ENCODE measurements at regions not wholly inside any gene's neighbourhood (a gene's known extent, or its start where the extent isn't known, plus 50 kb on each side); places are given as distances from the start of the nearest gene placed in this dataset.
"Not testable (repeated sequence)": the region's sequence is repeated elsewhere in the genome, so short reads cannot be mapped to it uniquely, and the experiment has no call there.

GRCh38 chr12:124646385-124647230, 79.2 kb upstream of the NCOR2 start:
- no peak overlapping the region for H2AFZ ChIP-seq (ENCODE audit: low read depth, low read length)
- DNase-seq (no peak), ATAC-seq (ENCODE audit: insufficient read depth, low read depth) (no peak)
- peaks cover 15% of the 10 kb centered on the region for H3K9me3 ChIP-seq (ENCODE audit: insufficient read depth, low read length, severe bottlenecking)
- H3K79me2 ChIP-seq (ENCODE audit: insufficient read depth, low read length): no peaks in the 10 kb centered on the region
- no peak overlapping the region for H3K9ac ChIP-seq (ENCODE audit: low read depth, low read length)
- no peaks in the 10 kb centered on the region for H4K20me1 ChIP-seq (ENCODE audit: insufficient read depth, low read length)
- TF ChIP-seq, protein P1, sequence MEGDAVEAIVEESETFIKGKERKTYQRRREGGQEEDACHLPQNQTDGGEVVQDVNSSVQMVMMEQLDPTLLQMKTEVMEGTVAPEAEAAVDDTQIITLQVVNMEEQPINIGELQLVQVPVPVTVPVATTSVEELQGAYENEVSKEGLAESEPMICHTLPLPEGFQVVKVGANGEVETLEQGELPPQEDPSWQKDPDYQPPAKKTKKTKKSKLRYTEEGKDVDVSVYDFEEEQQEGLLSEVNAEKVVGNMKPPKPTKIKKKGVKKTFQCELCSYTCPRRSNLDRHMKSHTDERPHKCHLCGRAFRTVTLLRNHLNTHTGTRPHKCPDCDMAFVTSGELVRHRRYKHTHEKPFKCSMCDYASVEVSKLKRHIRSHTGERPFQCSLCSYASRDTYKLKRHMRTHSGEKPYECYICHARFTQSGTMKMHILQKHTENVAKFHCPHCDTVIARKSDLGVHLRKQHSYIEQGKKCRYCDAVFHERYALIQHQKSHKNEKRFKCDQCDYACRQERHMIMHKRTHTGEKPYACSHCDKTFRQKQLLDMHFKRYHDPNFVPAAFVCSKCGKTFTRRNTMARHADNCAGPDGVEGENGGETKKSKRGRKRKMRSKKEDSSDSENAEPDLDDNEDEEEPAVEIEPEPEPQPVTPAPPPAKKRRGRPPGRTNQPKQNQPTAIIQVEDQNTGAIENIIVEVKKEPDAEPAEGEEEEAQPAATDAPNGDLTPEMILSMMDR (IDR thresholded peaks at IDR 0.05; ENCODE audit: borderline replicate concordance, extremely low read depth, low read length, poor library complexity, severe bottlenecking): no peak
- TF ChIP-seq EZH2 (IDR thresholded peaks at IDR 0.05; ENCODE audit: borderline replicate concordance, low read depth, low read length, severe bottlenecking): no peak
- H3K4me2 ChIP-seq (ENCODE audit: insufficient read depth, low read length): no peak overlapping the region
- H3K4me3 ChIP-seq (ENCODE audit: low read depth in 1 of 2, low read length in 2 of 2): no peak overlapping the region
- no peaks in the 10 kb centered on the region for H3K36me3 ChIP-seq (ENCODE audit: insufficient read depth, low read length)
- no peaks in the 10 kb centered on the region for H3K4me1 ChIP-seq (ENCODE audit: insufficient read depth, low read length)
- no peak overlapping the region for H3K27ac ChIP-seq (ENCODE audit: low read length)
- no peaks in the 10 kb centered on the region for H3K27me3 ChIP-seq (ENCODE audit: insufficient read depth, low read length, poor library complexity)

DNA sequence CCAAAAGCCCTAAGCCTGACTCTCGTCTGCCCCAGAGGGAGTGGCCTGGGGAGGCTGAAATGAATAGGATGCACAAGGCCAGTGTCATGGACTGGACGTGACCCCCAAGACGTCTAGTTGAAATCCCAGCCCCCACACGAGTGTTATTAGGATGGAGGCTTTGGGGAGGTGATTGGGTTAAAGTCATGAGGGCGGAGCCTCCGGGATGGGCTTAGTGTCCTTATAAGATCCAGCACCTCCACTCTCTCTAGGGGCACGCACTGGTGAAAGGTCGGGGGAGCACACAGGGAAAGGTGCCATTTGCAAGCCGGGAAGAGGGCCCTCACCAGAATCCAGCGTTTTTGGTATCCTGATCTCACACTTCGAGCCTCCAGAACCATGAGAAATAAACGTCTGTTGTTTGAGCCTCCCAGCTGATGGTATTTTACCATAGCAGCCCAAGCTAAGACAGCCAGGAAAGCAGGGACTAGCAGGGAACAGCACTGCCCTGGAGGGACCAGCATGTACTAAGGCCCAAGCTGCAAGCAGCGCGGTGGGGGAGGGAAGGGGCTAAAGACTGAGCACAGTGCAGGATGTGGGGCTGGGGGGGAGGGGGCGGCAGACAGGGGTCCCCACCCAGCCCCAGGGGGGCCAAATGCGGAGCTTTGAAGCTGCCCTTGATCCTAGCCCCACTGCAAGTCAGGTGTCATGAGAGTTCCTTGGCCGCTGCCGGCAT, 78.3 kb upstream of the NCOR2 start:
- no peak for DNase-seq
- no peak overlapping the region for H2AFZ ChIP-seq (ENCODE audit: low read depth, low read length)
- no peaks in the 10 kb centered on the region for H3K36me3 ChIP-seq (ENCODE audit: insufficient read depth, low read length)
- no peaks in the 10 kb centered on the region for H3K27me3 ChIP-seq (ENCODE audit: insufficient read depth, low read length, poor library complexity)
- H3K4me1 ChIP-seq (ENCODE audit: insufficient read depth, low read length): no peaks in the 10 kb centered on the region
- H3K27ac ChIP-seq (ENCODE audit: low read length): no peak overlapping the region
- H3K4me3 ChIP-seq (ENCODE audit: low read depth in 1 of 2, low read length in 2 of 2): no peak overlapping the region
- H3K4me2 ChIP-seq (ENCODE audit: insufficient read depth, low read length): no peak overlapping the region
- H3K79me2 ChIP-seq (ENCODE audit: insufficient read depth, low read length): no peaks in the 10 kb centered on the region
- TF ChIP-seq, protein P1 (IDR thresholded peaks at IDR 0.05; ENCODE audit: borderline replicate concordance, extremely low read depth, low read length, poor library complexity, severe bottlenecking): no peak
- TF ChIP-seq EZH2 (IDR thresholded peaks at IDR 0.05; ENCODE audit: borderline replicate concordance, low read depth, low read length, severe bottlenecking): no peak
- H3K9me3 ChIP-seq (ENCODE audit: insufficient read depth, low read length, severe bottlenecking): peaks cover 15% of the 10 kb centered on the region
- H3K9ac ChIP-seq (ENCODE audit: low read depth, low read length): no peak overlapping the region
- ATAC-seq (ENCODE audit: insufficient read depth, low read depth): no peak
- no peaks in the 10 kb centered on the region for H4K20me1 ChIP-seq (ENCODE audit: insufficient read depth, low read length)

DNA sequence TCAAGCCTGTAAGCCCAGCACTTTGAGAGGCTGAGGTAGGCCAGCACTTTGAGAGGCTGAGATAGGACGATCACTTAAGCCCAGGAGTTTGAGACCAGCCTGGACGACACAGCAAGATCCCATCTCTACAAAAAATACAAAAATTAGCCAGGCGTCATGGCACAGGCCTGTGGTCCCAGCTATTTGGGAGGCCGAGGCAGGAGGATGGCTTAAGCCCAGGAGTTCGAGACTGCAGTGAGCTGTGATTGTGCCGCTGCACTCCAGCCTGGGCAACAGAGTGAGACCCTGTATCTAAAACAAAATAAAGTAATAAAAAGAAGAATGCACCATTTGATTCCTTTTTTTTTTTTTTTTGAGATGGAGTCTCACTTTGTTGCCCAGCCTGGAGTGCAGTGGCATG, 76.4 kb upstream of the NCOR2 start:
- not testable (repeated sequence) for H3K79me2 ChIP-seq (ENCODE audit: insufficient read depth, low read length); H3K9ac ChIP-seq (ENCODE audit: low read depth, low read length); H3K4me1 ChIP-seq (ENCODE audit: insufficient read depth, low read length); H3K27ac ChIP-seq (ENCODE audit: low read length); ATAC-seq (ENCODE audit: insufficient read depth, low read depth); DNase-seq; H4K20me1 ChIP-seq (ENCODE audit: insufficient read depth, low read length); H3K36me3 ChIP-seq (ENCODE audit: insufficient read depth, low read length); H3K9me3 ChIP-seq (ENCODE audit: insufficient read depth, low read length, severe bottlenecking); H2AFZ ChIP-seq (ENCODE audit: low read depth, low read length); H3K4me2 ChIP-seq (ENCODE audit: insufficient read depth, low read length); H3K27me3 ChIP-seq (ENCODE audit: insufficient read depth, low read length, poor library complexity); H3K4me3 ChIP-seq (ENCODE audit: low read depth in 1 of 2, low read length in 2 of 2)

- Histone ChIP-seq H3K4me2 (ENCODE audit: insufficient read depth, low read length) (no peak overlapping the region), H3K27ac (ENCODE audit: low read length) (no peak overlapping the region), H3K79me2 (ENCODE audit: insufficient read depth, low read length) (no peaks in the 10 kb centered on the region), H3K9ac (ENCODE audit: low read depth, low read length) (no peak overlapping the region), H3K27me3 (ENCODE audit: insufficient read depth, low read length, poor library complexity) (no peaks in the 10 kb centered on the region), H3K4me1 (ENCODE audit: insufficient read depth, low read length) (no peaks in the 10 kb centered on the region), H3K9me3 (ENCODE audit: insufficient read depth, low read length, severe bottlenecking) (no peaks in the 10 kb centered on the region), H4K20me1 (ENCODE audit: insufficient read depth, low read length) (no peaks in the 10 kb centered on the region), H2AFZ (ENCODE audit: low read depth, low read length) (no peak overlapping the region), H3K4me3 (ENCODE audit: low read depth in 1 of 2, low read length in 2 of 2) (no peak overlapping the region), H3K36me3 (ENCODE audit: insufficient read depth, low read length) (no peaks in the 10 kb centered on the region)
- TF ChIP-seq EZH2 (IDR thresholded peaks at IDR 0.05; ENCODE audit: borderline replicate concordance, low read depth, low read length, severe bottlenecking): no peak
- TF ChIP-seq, protein P1 (IDR thresholded peaks at IDR 0.05; ENCODE audit: borderline replicate concordance, extremely low read depth, low read length, poor library complexity, severe bottlenecking): no peak
- DNase-seq (no peak), ATAC-seq (ENCODE audit: insufficient read depth, low read depth) (no peak)
Measured at GRCh38 chr12:124642105-124642504, 74.7 kb upstream of the NCOR2 start.
